Effector CD4-positive, alpha-beta T cell (primary cell): ENCODE measurements at regions not wholly inside any gene's neighbourhood (a gene's known extent, or its start where the extent isn't known, plus 50 kb on each side); places are given as distances from the start of the nearest gene placed in this dataset.
"Not testable (repeated sequence)": the region's sequence is repeated elsewhere in the genome, so short reads cannot be mapped to it uniquely, and the experiment has no call there.

Experiments
- DNase-seq: peaks from one replicate; pipeline ENCODE4 v3.0.0-alpha.2; 2020

DNA sequence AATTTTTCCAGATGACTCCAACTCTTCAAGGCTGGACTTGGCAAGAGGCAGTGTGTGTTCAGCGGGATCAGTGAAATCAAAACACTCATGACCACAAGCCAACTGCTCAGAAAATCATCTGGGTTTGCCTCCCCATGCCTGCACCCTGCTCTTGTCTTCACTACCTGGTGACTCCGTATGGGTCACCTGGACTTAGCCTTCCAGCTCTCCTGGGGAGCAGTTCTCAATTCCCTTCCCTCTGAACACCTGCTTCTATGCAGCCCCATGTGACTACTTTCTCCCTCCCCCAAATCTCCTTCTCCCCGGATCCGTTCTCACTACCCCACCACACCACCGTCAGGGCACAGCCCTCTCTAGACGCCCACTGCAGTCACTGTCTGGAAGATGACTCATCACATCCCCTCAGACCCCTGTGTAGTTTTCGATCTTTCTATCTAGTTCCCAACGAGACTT, 130.2 kb upstream of the ID2 start:
- no peak for DNase-seq

DNA sequence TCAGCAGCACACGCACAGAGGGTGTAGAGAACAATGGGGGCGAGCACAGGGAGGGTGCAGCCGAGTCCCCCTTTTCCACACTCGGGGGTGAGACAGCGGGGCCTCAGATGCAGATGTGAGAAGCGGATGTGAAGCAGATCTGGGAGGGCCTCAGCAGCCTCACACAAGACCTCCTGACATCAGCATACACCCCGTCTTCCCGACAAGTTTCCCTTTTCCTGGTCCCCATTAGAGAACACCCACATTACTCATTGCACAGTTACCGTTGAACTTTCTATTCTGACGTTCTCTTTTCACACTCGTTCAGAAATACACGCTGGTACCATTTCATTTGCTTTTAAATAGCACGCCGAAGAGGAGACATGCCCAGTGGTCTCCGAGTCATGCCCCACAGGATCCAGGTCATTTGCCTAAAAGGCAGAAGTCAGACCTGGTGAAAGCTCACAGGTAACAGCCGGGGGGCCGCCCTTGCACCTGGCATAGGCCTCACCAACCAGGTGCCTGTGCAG, 129.5 kb upstream of the ID2 start:
- DNase-seq: no peak

DNA sequence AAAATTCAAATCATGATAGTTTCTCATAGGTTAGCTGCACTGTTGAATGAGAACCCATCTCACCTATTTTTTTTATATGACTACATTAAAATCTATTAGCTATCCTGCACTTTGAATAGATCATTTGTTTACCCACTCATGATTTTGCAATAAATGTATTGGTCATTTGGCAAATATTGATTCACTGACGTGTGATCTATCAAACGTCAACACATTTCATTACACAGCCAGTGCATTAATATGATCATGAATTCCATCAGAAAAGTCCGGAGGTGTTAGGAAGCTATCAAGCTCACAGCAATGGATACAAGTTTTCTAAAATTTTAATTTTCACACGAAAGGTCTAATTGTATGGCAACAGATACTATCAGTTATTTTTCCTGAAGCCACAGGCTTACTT, 128.2 kb upstream of the ID2 start:
- DNase-seq: no peak

- DNase-seq: no peak
Measured at GRCh38 chr2:8554296-8554806, 127.5 kb upstream of the ID2 start.

DNA sequence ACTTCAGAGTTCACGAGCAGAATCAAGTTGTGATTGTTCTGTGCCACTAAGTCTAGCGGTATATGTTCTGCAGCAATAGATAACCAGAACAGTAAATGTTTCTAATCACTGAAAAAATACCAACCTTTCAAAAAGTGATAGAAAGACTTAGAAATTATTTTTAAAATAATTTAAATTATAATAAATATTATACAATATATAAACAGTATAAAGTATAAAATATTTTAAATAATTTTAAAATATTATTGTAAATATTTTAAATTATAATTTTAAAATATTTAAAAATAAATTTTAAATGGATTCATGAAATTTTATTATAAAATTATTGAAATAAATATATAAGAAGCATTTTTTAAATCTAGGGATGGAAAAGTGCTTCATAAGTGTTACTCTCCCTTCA, 126.3 kb upstream of the ID2 start:
- DNase-seq: no peak

GRCh38 chr2:8558096-8558495, 123.8 kb upstream of the ID2 start:
- DNase-seq: no peak

- no peak for DNase-seq
Measured at GRCh38 chr2:8558956-8559355, 122.9 kb upstream of the ID2 start.

DNA sequence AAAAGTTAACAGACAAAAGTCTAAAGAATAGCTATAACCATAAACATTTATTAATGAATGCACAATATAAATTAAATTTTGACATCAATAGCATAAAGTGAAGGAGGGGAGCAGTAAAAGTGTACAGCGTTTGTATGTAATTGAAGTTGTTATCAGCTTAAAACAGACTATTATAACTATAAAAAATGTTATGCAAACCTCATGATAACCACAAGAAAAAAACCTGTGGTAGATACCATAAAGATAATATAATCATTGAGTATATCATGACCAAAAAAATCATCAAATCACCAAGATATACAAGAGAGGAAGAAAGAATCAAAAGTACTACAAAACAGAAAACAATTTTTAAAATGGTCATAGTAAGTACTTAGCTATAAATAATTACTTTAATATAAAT, 122.1 kb upstream of the ID2 start:
- no peak for DNase-seq

DNA sequence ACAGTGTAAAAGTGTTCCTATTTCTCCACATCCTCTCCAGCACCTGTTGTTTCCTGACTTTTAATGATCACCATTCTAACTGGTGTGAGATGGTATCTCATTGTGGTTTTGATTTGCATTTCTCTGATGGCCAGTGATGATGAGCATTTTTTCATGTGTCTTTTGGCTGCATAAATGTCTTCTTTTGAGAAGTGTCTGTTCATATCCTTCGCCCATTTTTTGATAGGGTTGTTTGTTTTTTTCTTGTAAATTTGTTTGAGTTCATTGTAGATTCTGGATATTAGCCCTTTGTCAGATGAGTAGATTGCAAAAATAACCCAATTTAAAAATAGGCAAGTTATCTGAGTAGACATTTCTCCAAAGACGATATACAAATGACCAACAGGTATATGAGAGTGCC, 120.2 kb upstream of the ID2 start:
- not testable (repeated sequence) for DNase-seq

DNA sequence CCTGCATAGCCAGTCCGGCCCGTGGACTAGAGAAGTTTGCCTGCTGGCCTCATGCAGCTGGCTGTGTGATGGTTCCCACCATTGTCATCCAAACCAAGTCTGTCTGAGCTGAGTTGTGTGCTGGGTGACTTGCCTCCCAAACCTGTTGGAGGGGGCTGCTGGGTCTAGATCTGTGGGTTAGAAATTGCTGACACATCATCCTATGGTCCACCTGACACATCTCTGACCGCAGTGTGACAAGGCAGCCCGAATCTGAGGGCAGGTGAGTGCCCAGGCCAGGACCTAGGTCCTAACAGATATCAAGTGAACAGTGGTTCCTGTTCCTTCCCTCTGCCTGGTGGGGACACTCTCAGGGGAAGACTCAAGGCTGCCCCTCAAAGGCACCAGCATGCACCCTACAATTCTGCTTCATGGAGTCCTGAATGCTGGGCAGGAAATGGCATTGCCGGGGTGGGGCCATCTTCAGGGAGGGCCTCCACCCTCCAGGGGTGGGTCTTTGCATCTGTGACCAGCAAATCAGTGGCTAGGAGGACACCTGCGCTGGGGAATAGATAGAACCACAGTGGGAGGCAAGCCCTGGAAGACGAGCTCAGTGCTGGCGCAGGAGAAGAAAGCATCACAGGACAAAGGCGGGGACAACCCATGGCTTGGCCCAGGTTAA, 117.9 kb upstream of the ID2 start:
- DNase-seq: no peak

GRCh38 chr2:8564475-8564874, 117.4 kb upstream of the ID2 start:
- DNase-seq: no peak

GRCh38 chr2:8565399-8566154, 116.3 kb upstream of the ID2 start:
- no peak for DNase-seq

- no peak for DNase-seq
Measured at GRCh38 chr2:8566155-8566670, 115.6 kb upstream of the ID2 start.

- DNase-seq: no peak
Measured at GRCh38 chr2:8566774-8567468, 114.9 kb upstream of the ID2 start.

GRCh38 chr2:8567469-8568260, 114.2 kb upstream of the ID2 start:
- DNase-seq: no peak

DNA sequence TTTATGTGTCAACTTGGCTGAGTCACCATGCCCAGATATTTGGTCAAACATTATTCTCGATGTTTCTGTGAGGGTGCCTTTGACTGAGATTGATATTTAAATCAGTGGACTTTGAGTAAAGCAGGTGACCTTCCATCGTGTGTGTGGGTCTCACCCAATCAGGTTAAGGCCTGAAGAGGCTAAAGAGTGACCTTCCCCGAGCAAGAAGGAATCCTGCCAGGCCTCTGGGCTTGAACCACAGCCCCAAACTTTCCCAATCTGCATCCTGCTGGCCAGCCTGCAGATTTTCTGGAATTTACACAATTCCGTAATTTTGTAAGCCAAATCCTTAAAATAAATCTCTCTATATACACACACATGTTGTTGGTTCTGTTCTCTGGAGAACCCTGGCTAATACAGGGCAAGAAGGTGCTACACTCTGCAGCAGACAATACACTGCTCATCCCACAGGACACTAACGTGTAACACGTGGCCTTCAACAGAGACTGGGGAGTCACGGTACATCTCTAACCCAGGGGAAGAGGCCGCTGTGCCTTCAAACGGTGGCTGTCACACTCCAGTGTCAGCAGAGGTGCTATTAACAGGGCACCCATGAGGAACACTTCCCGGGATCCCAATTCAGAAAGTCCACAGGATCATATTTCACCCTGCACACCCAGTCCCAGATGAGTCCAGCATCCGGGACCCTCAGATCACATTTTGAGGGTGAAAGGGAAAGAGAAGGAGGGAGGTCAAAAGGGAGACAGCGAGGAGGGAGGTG, 113.1 kb upstream of the ID2 start:
- no peak for DNase-seq

DNA sequence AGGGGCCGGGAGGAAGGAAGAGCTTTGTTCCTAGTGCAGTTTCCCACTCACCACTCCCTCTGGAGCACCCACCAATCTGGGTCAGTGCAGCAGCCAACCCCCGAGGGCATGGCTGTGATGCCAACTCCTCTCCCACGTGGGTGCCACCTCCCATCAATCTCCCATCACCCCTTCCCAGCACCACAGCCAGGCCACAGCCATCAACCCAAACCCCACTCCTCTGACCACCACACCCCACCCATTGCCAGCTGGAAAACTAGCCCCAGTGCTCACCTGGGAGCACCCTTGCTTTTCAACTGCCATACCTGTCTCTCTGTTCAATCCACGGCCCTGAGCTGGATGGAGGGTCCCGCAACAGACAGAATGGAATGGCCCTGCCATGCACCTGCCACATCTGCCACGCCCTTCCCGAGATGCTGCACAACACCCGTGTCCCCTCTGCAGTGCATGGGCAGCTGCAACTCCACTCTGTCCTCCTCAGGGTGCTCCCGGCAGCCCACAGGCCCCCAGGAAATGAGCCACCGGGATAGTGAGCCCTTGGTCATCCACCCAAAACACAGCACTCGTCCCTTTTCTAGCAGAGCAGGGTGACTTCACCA, 112.4 kb upstream of the ID2 start:
- DNase-seq: no peak

DNA sequence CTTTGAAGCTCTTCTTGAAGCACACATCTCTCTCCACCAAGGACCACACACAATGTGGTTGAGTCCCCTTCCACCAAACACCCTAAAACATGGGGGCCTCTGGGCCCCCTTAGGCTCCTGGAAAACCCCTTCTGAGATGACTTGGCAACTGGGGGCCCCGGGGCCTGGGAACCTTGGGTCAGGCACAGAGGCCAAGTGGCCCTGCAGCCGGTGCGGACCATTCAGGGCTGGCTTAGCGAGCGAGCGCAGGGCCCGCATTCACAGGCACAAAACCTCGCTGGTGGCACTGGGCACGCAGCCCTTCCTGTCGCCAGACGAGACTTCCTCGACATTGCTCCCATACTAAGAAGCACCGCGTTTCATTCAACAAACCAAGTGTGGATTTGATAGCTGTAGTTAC, 111.2 kb upstream of the ID2 start:
- DNase-seq: no peak

DNA sequence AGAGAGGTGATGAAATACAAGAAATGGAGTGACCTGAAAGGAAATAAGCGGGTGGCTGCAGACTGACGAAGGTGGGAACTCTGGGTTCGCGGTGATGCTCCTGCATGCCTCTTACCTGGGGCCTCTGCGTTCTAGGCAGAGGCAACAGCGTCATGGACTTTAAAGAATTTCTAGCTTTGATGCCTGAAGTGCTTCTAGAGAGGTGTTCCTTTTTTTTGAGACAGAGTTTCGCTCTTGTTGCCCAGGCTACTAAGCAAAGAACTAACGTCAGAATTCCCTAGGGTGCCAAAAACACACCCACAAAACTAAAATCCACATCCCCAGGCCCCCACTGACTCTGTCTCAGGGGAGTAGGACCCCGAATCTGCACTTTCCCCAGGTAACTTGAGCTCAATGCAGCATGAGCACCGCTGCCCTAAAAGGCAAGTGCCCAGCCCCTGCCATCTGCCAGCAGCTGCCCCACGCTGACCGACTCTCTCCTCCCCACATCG, 110.5 kb upstream of the ID2 start:
- DNase-seq: no peak

DNA sequence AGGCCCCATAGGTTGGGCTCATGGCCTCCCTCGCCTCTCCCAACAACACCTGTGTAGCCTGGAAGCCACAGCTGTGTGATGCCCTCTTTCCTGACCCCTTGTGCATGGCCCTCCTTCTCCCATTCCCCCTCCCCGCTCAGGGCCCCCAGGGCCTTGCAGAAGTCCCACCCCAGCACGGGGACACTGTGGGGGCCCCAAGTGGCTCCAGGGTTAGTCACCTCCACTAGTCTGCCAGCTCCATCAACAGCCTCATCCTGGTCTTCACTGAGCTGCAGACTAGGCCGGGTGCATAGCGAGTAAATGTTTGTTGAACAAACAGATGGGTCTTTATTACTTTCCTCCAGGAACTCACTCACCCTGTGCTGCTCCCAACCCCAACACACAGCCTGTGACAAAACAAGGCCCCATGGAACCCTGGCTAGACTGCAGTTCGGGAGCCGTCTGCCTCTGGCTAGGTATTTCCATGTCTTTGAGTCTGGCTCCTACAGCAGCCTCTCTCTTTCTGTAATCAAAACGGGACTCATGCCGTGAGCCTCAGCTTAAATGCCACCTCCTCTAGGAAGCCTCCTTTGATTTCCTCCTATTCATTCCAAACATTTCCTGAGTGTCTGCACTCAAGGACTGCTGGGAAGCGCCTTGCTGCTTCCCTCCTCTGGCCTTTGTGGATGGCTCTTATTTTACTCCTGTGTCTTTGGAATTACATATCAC, 109.9 kb upstream of the ID2 start:
- no peak for DNase-seq
